A673 (cell line): ENCODE measurements at regions not wholly inside any gene's neighbourhood (a gene's known extent, or its start where the extent isn't known, plus 50 kb on each side); places are given as distances from the start of the nearest gene placed in this dataset.

Source experiments
- BruUV-seq: library from RNA; stranded (reverse); fragments of 400-500 nt; replicated peaks from 2 replicates; lab custom pipeline; 2021; lab: Mats Ljungman, UMichigan
- CTCF ChIA-PET: fragments of 300-600 bp; sonication (Branson Sonifier 250); formaldehyde crosslinking; loops from one replicate; lab custom pipeline; 2022; ENCODE audit warnings: antibody characterized with exemption; lab: Charles Lee
- POLR2A ChIA-PET: fragments of 300-600 bp; sonication (Branson Sonifier 250); formaldehyde crosslinking; loops from one replicate; lab custom pipeline; 2022; ENCODE audit warnings: antibody characterized with exemption; ENCODE audit not compliant: low non-redundant PET; lab: Charles Lee
- DNase-seq: peaks from one replicate; pipeline ENCODE4 v3.0.0-alpha.2; 2015; ENCODE audit warnings: low spot score
- H3K27ac ChIP-seq: fragments of 200-600 bp; sonication (generic); 2 replicates; pipeline ENCODE4 v1.5.1; 2016; ENCODE audit warnings: mixed run types, low read depth, mild to moderate bottlenecking, mixed read lengths, antibody characterized with exemption, low read length; ENCODE audit not compliant: poor library complexity, severe bottlenecking
- H3K27me3 ChIP-seq: fragments of 200-600 bp; sonication (generic); replicated peaks from 2 replicates; pipeline ENCODE4 v1.6.1; 2017; ENCODE audit warnings: mixed run types, low read depth, mild to moderate bottlenecking, mixed read lengths, antibody characterized with exemption, low read length; ENCODE audit not compliant: insufficient read depth, poor library complexity
- H3K36me3 ChIP-seq: fragments of 200-600 bp; sonication (generic); 2 replicates; pipeline ENCODE4 v1.6.1; 2016; ENCODE audit warnings: mixed run types, mild to moderate bottlenecking, mixed read lengths, antibody characterized with exemption, low read length; ENCODE audit not compliant: insufficient read depth, poor library complexity, severe bottlenecking
- H3K4me1 ChIP-seq: fragments of 200-600 bp; sonication (generic); 2 replicates; pipeline ENCODE4 v1.6.1; 2017; ENCODE audit warnings: mixed run types, mild to moderate bottlenecking, mixed read lengths, antibody characterized with exemption, low read length; ENCODE audit not compliant: insufficient read depth, poor library complexity, severe bottlenecking
- H3K4me3 ChIP-seq: fragments of 200-600 bp; sonication (generic); 2 replicates; pipeline ENCODE4 v1.5.1; 2016; ENCODE audit warnings: low read depth, mixed run types, mild to moderate bottlenecking, mixed read lengths, low read length; ENCODE audit not compliant: poor library complexity, severe bottlenecking
- H3K9me3 ChIP-seq: fragments of 200-600 bp; sonication (generic); 2 replicates; pipeline ENCODE4 v1.6.1; 2016; ENCODE audit warnings: mixed run types, low read depth, mild to moderate bottlenecking, mixed read lengths, antibody characterized with exemption, low read length; ENCODE audit not compliant: poor library complexity, severe bottlenecking
- CTCF ChIP-seq: fragments of 300-800, 200-600 bp; sonication (generic); conservative IDR thresholded peaks from 2 replicates; pipeline ENCODE4 v1.5.1; 2017; ENCODE audit warnings: low read depth, mild to moderate bottlenecking, antibody characterized with exemption, low read length, moderate library complexity, mixed read lengths
- EZH2 ChIP-seq: fragments of 200-600 bp; sonication (generic); IDR thresholded peaks from 2 replicates; pipeline ENCODE4 v1.6.1; 2017; ENCODE audit warnings: borderline replicate concordance, low read depth, mild to moderate bottlenecking, mixed read lengths, antibody characterized with exemption, low read length; ENCODE audit not compliant: poor library complexity, severe bottlenecking
- intact Hi-C: fragments of 100-400 bp; cut with micrococcal nuclease; formaldehyde crosslinking; loops from one replicate; pipeline ENCODE4 v1.10.0; 2022; ENCODE audit not compliant: unreplicated experiment

GRCh38 chr16:49161191-49161590, 120.4 kb downstream of the CBLN1 start:
- no peak for DNase-seq
- no peaks in the 10 kb centered on the region for H3K36me3 ChIP-seq
- no peak overlapping the region for H3K27ac ChIP-seq
- H3K27me3 ChIP-seq = no peaks in the 10 kb centered on the region
- intact Hi-C loops = no loop called here
- POLR2A ChIA-PET = no interaction called here
- CTCF ChIA-PET = no interaction called here
- no TSS peak for BruUV-seq
- H3K4me3 ChIP-seq = no peak overlapping the region
- TF ChIP-seq CTCF (no peak), EZH2 (no peak)
- no peaks in the 10 kb centered on the region for H3K4me1 ChIP-seq
- no peaks in the 10 kb centered on the region for H3K9me3 ChIP-seq

GRCh38 chr16:49158029-49158642, 123.5 kb downstream of the CBLN1 start:
- TF ChIP-seq EZH2 (no peak), CTCF (no peak)
- intact Hi-C loops = no loop called here
- Histone ChIP-seq H3K27me3 (no peaks in the 10 kb centered on the region), H3K27ac (no peak overlapping the region), H3K36me3 (no peaks in the 10 kb centered on the region), H3K9me3 (peaks cover 6% of the 10 kb centered on the region), H3K4me1 (no peaks in the 10 kb centered on the region), H3K4me3 (no peak overlapping the region)
- DNase-seq = peak; percentile 33
- ChIA-PET CTCF (no interaction called here), POLR2A (no interaction called here)
- BruUV-seq = no TSS peak

GRCh38 chr16:49150341-49150740, 131.3 kb downstream of the CBLN1 start:
- no peak overlapping the region for H3K27ac ChIP-seq
- intact Hi-C loops = no loop called here
- no peak for TF ChIP-seq EZH2
- no peak for TF ChIP-seq CTCF
- POLR2A ChIA-PET = no interaction called here
- no peak for DNase-seq
- no peaks in the 10 kb centered on the region for H3K4me1 ChIP-seq
- CTCF ChIA-PET = no interaction called here
- H3K4me3 ChIP-seq = no peak overlapping the region
- H3K36me3 ChIP-seq = no peaks in the 10 kb centered on the region
- BruUV-seq = no TSS peak
- peaks cover 6% of the 10 kb centered on the region for H3K9me3 ChIP-seq
- no peaks in the 10 kb centered on the region for H3K27me3 ChIP-seq
